Keratinocyte (primary cell): ENCODE measurements at regions not wholly inside any gene's neighbourhood (a gene's known extent, or its start where the extent isn't known, plus 50 kb on each side); places are given as distances from the start of the nearest gene placed in this dataset.

Experiments
- DNase-seq: peaks from one replicate; pipeline ENCODE4 v3.0.0-alpha.2; 2011; ENCODE audit warnings: low read depth, missing footprints, low spot score
- FAIRE-seq: peaks from 2 replicates; lab custom pipeline; 2011; peaks lifted over from hg19 to GRCh38; lab: Jason Lieb, UNC
- H2AFZ ChIP-seq: 2 replicates; pipeline ENCODE4 v1.6.0; 2012; ENCODE audit warnings: low read length, control low read depth, inconsistent platforms; ENCODE audit not compliant: control insufficient read depth
- H3K27ac ChIP-seq: 2 replicates; pipeline ENCODE4 v1.5.1; 2011; ENCODE audit warnings: low read length; ENCODE audit not compliant: control insufficient read depth, insufficient read depth
- H3K27me3 ChIP-seq: 3 replicates; pipeline ENCODE4 v1.6.0; 2011; ENCODE audit warnings: low read length; ENCODE audit not compliant: control insufficient read depth, insufficient read depth; ENCODE audit errors: extremely low read depth
- H3K36me3 ChIP-seq, 2 experiments: 2 replicates in 1 of 2; 3 replicates in 1 of 2; pipeline ENCODE4 v1.5.1; 2011; ENCODE audit warnings: low read length in 2 of 2, mild to moderate bottlenecking in 1 of 2; ENCODE audit not compliant: control insufficient read depth in 2 of 2, insufficient read depth in 2 of 2; ENCODE audit errors: extremely low read depth in 1 of 2
- H3K4me1 ChIP-seq: 3 replicates; pipeline ENCODE4 v1.5.1; 2011; ENCODE audit warnings: low read length; ENCODE audit not compliant: control insufficient read depth, insufficient read depth; ENCODE audit errors: extremely low read depth
- H3K4me2 ChIP-seq: 3 replicates; pipeline ENCODE4 v1.6.0; 2011; ENCODE audit warnings: low read depth, low read length; ENCODE audit not compliant: control insufficient read depth, insufficient read depth; ENCODE audit errors: extremely low read depth
- H3K4me3 ChIP-seq, 3 experiments: fragments of 200-600 bp in 1 of 3; sonication (generic) in 1 of 3; 2 replicates in 2 of 3; 3 replicates in 1 of 3; pipeline ENCODE4 v1.5.1; 2011 to 2016; ENCODE audit warnings: low read length in 3 of 3, mild to moderate bottlenecking in 3 of 3, control low read depth in 2 of 3, inconsistent platforms in 1 of 3, low read depth in 1 of 3, mixed read lengths in 1 of 3, mixed run types in 1 of 3, moderate library complexity in 1 of 3; ENCODE audit not compliant: control insufficient read depth in 2 of 3, insufficient read depth in 2 of 3; ENCODE audit errors: extremely low read depth in 1 of 3
- H3K79me2 ChIP-seq: 2 replicates; pipeline ENCODE4 v1.6.0; 2012; ENCODE audit warnings: low read length; ENCODE audit not compliant: control insufficient read depth, insufficient read depth
- H3K9ac ChIP-seq: 3 replicates; pipeline ENCODE4 v1.6.0; 2011; ENCODE audit warnings: low read length; ENCODE audit not compliant: control insufficient read depth, insufficient read depth; ENCODE audit errors: extremely low read depth
- H3K9me1 ChIP-seq: 3 replicates; pipeline ENCODE4 v1.6.0; 2011; ENCODE audit warnings: low read length; ENCODE audit not compliant: control insufficient read depth, insufficient read depth; ENCODE audit errors: extremely low read depth
- H3K9me3 ChIP-seq: 2 replicates; pipeline ENCODE4 v1.5.1; 2012; ENCODE audit warnings: low read depth, low read length; ENCODE audit not compliant: control insufficient read depth
- H4K20me1 ChIP-seq: 3 replicates; pipeline ENCODE4 v1.6.0; 2011; ENCODE audit warnings: low read length; ENCODE audit not compliant: control insufficient read depth, insufficient read depth; ENCODE audit errors: extremely low read depth
- CTCF ChIP-seq, 3 experiments: IDR thresholded peaks in 1 of 3; conservative IDR thresholded peaks in 1 of 3; optimal IDR thresholded peaks in 1 of 3; 2 replicates in 2 of 3; 3 replicates in 1 of 3; pipeline versions ENCODE3 to v1.5.1; 2011; ENCODE audit warnings: low read length in 3 of 3, mild to moderate bottlenecking in 3 of 3, moderate library complexity in 2 of 3, control low read depth in 1 of 3, inconsistent platforms in 1 of 3; ENCODE audit not compliant: insufficient read depth in 2 of 3; ENCODE audit errors: extremely low read depth in 1 of 3
- EZH2 ChIP-seq: IDR thresholded peaks from one replicate; pipeline ENCODE4 v1.6.1; 2012; ENCODE audit warnings: inconsistent platforms, mild to moderate bottlenecking, low read length, moderate library complexity
- dilution Hi-C: fragments of 300-500 bp; cut with MboI; formaldehyde crosslinking; loops from one replicate; pipeline ENCODE4 v1.7.0; 2020; ENCODE audit warnings: low sequenced_read_pairs; ENCODE audit not compliant: extremely low pct_ligation_motif_present

GRCh38 chr6:80482056-80482455 lies 375.6 kb downstream of the BCKDHB start:
- FAIRE-seq, result no peak

GRCh38 chr6:80480421-80481157 lies 374.1 kb downstream of the BCKDHB start:
- H3K9ac ChIP-seq, result no peak overlapping the region
- FAIRE-seq (no peak), DNase-seq (no peak)
- no peak overlapping the region for H3K4me2 ChIP-seq
- H3K27ac ChIP-seq, result no peak overlapping the region
- H3K4me1 ChIP-seq, result no peaks in the 10 kb centered on the region
- H3K9me3 ChIP-seq, result no peaks in the 10 kb centered on the region
- no peak for TF ChIP-seq EZH2
- TF ChIP-seq CTCF (optimal IDR thresholded peaks at IDR 0.05 in 1 of 3, IDR thresholded peaks at IDR 0.05 in 1 of 3, conservative IDR thresholded peaks at IDR 0.05 in 1 of 3; ENCODE audit: extremely low read depth in 1 of 3, insufficient read depth in 2 of 3, low read length in 3 of 3), result no peak
- no peak overlapping the region for H3K4me3 ChIP-seq
- H3K27me3 ChIP-seq, result no peaks in the 10 kb centered on the region
- dilution Hi-C loops, result no loop called here
- H3K79me2 ChIP-seq, result no peaks in the 10 kb centered on the region
- H2AFZ ChIP-seq, result no peak overlapping the region
- no peaks in the 10 kb centered on the region for H4K20me1 ChIP-seq
- H3K9me1 ChIP-seq, result no peaks in the 10 kb centered on the region
- no peaks in the 10 kb centered on the region for H3K36me3 ChIP-seq

More at GRCh38 chr6:80482056-80482455, 375.6 kb downstream of the BCKDHB start:
- Histone ChIP-seq H3K36me3 (no peaks in the 10 kb centered on the region), H4K20me1 (no peaks in the 10 kb centered on the region), H3K27ac (no peak overlapping the region), H3K27me3 (no peaks in the 10 kb centered on the region), H3K9me3 (no peaks in the 10 kb centered on the region), H3K4me3 (no peak overlapping the region), H2AFZ (no peak overlapping the region), H3K9ac (no peak overlapping the region), H3K4me2 (no peak overlapping the region), H3K4me1 (no peaks in the 10 kb centered on the region), H3K9me1 (no peaks in the 10 kb centered on the region), H3K79me2 (no peaks in the 10 kb centered on the region)
- DNase-seq, result no peak
- dilution Hi-C loops, result no loop called here
- no peak for TF ChIP-seq EZH2
- no peak for TF ChIP-seq CTCF (optimal IDR thresholded peaks at IDR 0.05 in 1 of 3, IDR thresholded peaks at IDR 0.05 in 1 of 3, conservative IDR thresholded peaks at IDR 0.05 in 1 of 3; ENCODE audit: extremely low read depth in 1 of 3, insufficient read depth in 2 of 3, low read length in 3 of 3)
